Right kidney (tissue), 1 donor: ENCODE measurements at regions not wholly inside any gene's neighbourhood (a gene's known extent, or its start where the extent isn't known, plus 50 kb on each side); places are given as distances from the start of the nearest gene placed in this dataset.
A peak's percentile ranks its signal among the peaks of the same experiment; 100 is the strongest.
"Not testable (repeated sequence)": the region's sequence is repeated elsewhere in the genome, so short reads cannot be mapped to it uniquely, and the experiment has no call there.

Experiments used
- DNase-seq: peaks from one replicate; pipeline ENCODE4 v3.0.0-alpha.2; 2016

GRCh38 chr14:86166541-86166940 lies 636.6 kb downstream of the FLRT2 start:
- no peak for DNase-seq

- no peak for DNase-seq
Measured at GRCh38 chr14:86153480-86153879, 623.5 kb downstream of the FLRT2 start.

- no peak for DNase-seq
Measured at GRCh38 chr14:86143248-86143647, 613.3 kb downstream of the FLRT2 start.

- DNase-seq = no peak
Measured at GRCh38 chr14:86141966-86142365, 612.0 kb downstream of the FLRT2 start.

GRCh38 chr14:86129426-86129825 lies 599.5 kb downstream of the FLRT2 start:
- no peak for DNase-seq

GRCh38 chr14:86124328-86124727 lies 594.4 kb downstream of the FLRT2 start:
- no peak for DNase-seq

GRCh38 chr14:86115972-86116371 lies 586.0 kb downstream of the FLRT2 start:
- DNase-seq = no peak

GRCh38 chr14:86110871-86111270 lies 580.9 kb downstream of the FLRT2 start:
- not testable (repeated sequence) for DNase-seq

- DNase-seq = peak; percentile 4
Measured at GRCh38 chr14:86104691-86105265, 574.8 kb downstream of the FLRT2 start.

- DNase-seq = no peak
Measured at GRCh38 chr14:86094512-86094911, 564.6 kb downstream of the FLRT2 start.

- DNase-seq = no peak
Measured at GRCh38 chr14:86091811-86092210, 561.9 kb downstream of the FLRT2 start.

GRCh38 chr14:86088156-86088555 lies 558.2 kb downstream of the FLRT2 start:
- DNase-seq = no peak

- DNase-seq = no peak
Measured at GRCh38 chr14:86087377-86087776, 557.4 kb downstream of the FLRT2 start.

GRCh38 chr14:86086962-86087361 lies 557.0 kb downstream of the FLRT2 start:
- DNase-seq = no peak

GRCh38 chr14:86084097-86084496 lies 554.2 kb downstream of the FLRT2 start:
- no peak for DNase-seq

- DNase-seq = no peak
Measured at GRCh38 chr14:86083616-86084015, 553.7 kb downstream of the FLRT2 start.

- peak; percentile 30 for DNase-seq
Measured at GRCh38 chr14:86072116-86072894, 542.4 kb downstream of the FLRT2 start.

GRCh38 chr14:86066651-86067050 lies 536.7 kb downstream of the FLRT2 start:
- DNase-seq = no peak

- DNase-seq = no peak
Measured at GRCh38 chr14:86065407-86065806, 535.5 kb downstream of the FLRT2 start.

GRCh38 chr14:86064595-86064994 lies 534.7 kb downstream of the FLRT2 start:
- DNase-seq = not testable (repeated sequence)

- DNase-seq = no peak
Measured at GRCh38 chr14:86057018-86057667, 527.2 kb downstream of the FLRT2 start.

GRCh38 chr14:86055512-86056075 lies 525.6 kb downstream of the FLRT2 start:
- no peak for DNase-seq

- DNase-seq = no peak
Measured at GRCh38 chr14:86052868-86053267, 522.9 kb downstream of the FLRT2 start.
